ENCODE measurements at regions not wholly inside any gene's neighbourhood (a gene's known extent, or its start where the extent isn't known, plus 50 kb on each side); places are given as distances from the start of the nearest gene placed in this dataset.

- TF ChIP-seq CTCF (conservative IDR thresholded peaks at IDR 0.05 in 1 of 2, IDR thresholded peaks at IDR 0.05 in 1 of 2; ENCODE audit: low read depth in 1 of 2, low read length in 2 of 2) (no peak), EZH2 (IDR thresholded peaks at IDR 0.05; ENCODE audit: low read length, missing control alignments) (no peak)
Measured at GRCh38 chr13:40240293-40240692, 426.1 kb downstream of the FOXO1 start.

All from fibroblast of lung (primary cell).